Calu3 (cell line): ENCODE measurements at regions not wholly inside any gene's neighbourhood (a gene's known extent, or its start where the extent isn't known, plus 50 kb on each side); places are given as distances from the start of the nearest gene placed in this dataset.

Experiments
- BruUV-seq: library from RNA; stranded (reverse); fragments of 400-500 nt; replicated peaks from 2 replicates; lab custom pipeline; 2021; lab: Mats Ljungman, UMichigan
- CTCF ChIA-PET: fragments of 300-600 bp; sonication (Branson Sonifier 250); formaldehyde crosslinking; loops from one replicate; lab custom pipeline; 2022; ENCODE audit warnings: antibody characterized with exemption; lab: Charles Lee
- DNase-seq: peaks from one replicate; pipeline ENCODE4 v3.0.0; 2022
- H3K27ac Mint-ChIP-seq: one replicate; pipeline ENCODE4 v1.8.0; 2022; ENCODE audit warnings: mixed read lengths; ENCODE audit not compliant: unreplicated experiment
- H3K27me3 Mint-ChIP-seq: one replicate; pipeline ENCODE4 v1.8.0; 2022; ENCODE audit warnings: mixed read lengths; ENCODE audit not compliant: unreplicated experiment
- H3K36me3 Mint-ChIP-seq: one replicate; pipeline ENCODE4 v1.8.0; 2022; ENCODE audit warnings: mild to moderate bottlenecking, moderate library complexity, mixed read lengths; ENCODE audit not compliant: insufficient read depth, unreplicated experiment
- H3K4me1 Mint-ChIP-seq: one replicate; pipeline ENCODE4 v1.8.0; 2022; ENCODE audit warnings: mild to moderate bottlenecking, low read depth, mixed read lengths; ENCODE audit not compliant: unreplicated experiment
- H3K4me3 Mint-ChIP-seq: one replicate; pipeline ENCODE4 v1.8.0; 2022; ENCODE audit warnings: mild to moderate bottlenecking, low read depth, moderate library complexity, mixed read lengths; ENCODE audit not compliant: unreplicated experiment
- H3K9me3 Mint-ChIP-seq: one replicate; pipeline ENCODE4 v1.8.0; 2022; ENCODE audit warnings: low read depth, mixed read lengths; ENCODE audit not compliant: unreplicated experiment
- CTCF ChIP-seq: fragments of 200-600 bp; IDR thresholded peaks from one replicate; pipeline ENCODE4 v1.8.0; 2022; ENCODE audit warnings: antibody characterized with exemption; ENCODE audit not compliant: unreplicated experiment
- intact Hi-C: fragments of 100-400 bp; cut with micrococcal nuclease; formaldehyde crosslinking; loops from one replicate; pipeline ENCODE4 v1.10.0; 2022; ENCODE audit not compliant: unreplicated experiment

GRCh38 chr2:145806546-145806945 is 1286.6 kb upstream of the ZEB2 start:
- Mint-ChIP-seq H3K27me3 (no peaks in the 10 kb centered on the region), H3K27ac (no peak overlapping the region), H3K36me3 (no peaks in the 10 kb centered on the region), H3K4me3 (no peak overlapping the region), H3K9me3 (no peaks in the 10 kb centered on the region), H3K4me1 (peaks cover 6% of the 10 kb centered on the region)
- BruUV-seq: no TSS peak
- no peak for TF ChIP-seq CTCF
- intact Hi-C loops: no loop called here
- no peak for DNase-seq
- CTCF ChIA-PET: no interaction called here

- Mint-ChIP-seq H3K4me1 (peaks cover 19% of the 10 kb centered on the region), H3K27me3 (no peaks in the 10 kb centered on the region), H3K36me3 (peaks cover 9% of the 10 kb centered on the region), H3K27ac (no peak overlapping the region), H3K4me3 (no peak overlapping the region), H3K9me3 (no peaks in the 10 kb centered on the region)
- no TSS peak for BruUV-seq
- no peak for DNase-seq
- TF ChIP-seq CTCF: no peak
- intact Hi-C loops: loop anchor here (5.0 kb wide), 2 partner anchors 105 to 510 kb away; no protein-coding TSS in a partner anchor
- CTCF ChIA-PET: no interaction called here
These were observed 1282.2 kb upstream of the ZEB2 start for GRCh38 chr2:145802133-145802532.

- Mint-ChIP-seq H3K27ac (peak overlapping the region; percentile 87), H3K36me3 (peaks cover 9% of the 10 kb centered on the region), H3K27me3 (no peaks in the 10 kb centered on the region), H3K4me1 (peaks cover 19% of the 10 kb centered on the region), H3K9me3 (no peaks in the 10 kb centered on the region), H3K4me3 (no peak overlapping the region)
- no peak for TF ChIP-seq CTCF
- intact Hi-C loops: loop anchor here (5.0 kb wide), 2 partner anchors 106 to 511 kb away; no protein-coding TSS in a partner anchor
- no peak for DNase-seq
- BruUV-seq: no TSS peak
- CTCF ChIA-PET: no interaction called here
These were observed 1281.3 kb upstream of the ZEB2 start for GRCh38 chr2:145801210-145801609.

GRCh38 chr2:145800151-145801091 is 1280.5 kb upstream of the ZEB2 start:
- CTCF ChIA-PET: interaction anchor here (0.6 to 1.1 kb wide), 2 partner anchors 48 to 110 kb away, joined by 3 to 4 read pairs; no protein-coding TSS in a partner anchor
- Mint-ChIP-seq H3K4me3 (peak overlapping the region; percentile 37), H3K27me3 (no peaks in the 10 kb centered on the region), H3K36me3 (peaks cover 9% of the 10 kb centered on the region), H3K27ac (peak overlapping the region; percentile 87), H3K9me3 (no peaks in the 10 kb centered on the region), H3K4me1 (peaks cover 19% of the 10 kb centered on the region)
- no peak for TF ChIP-seq CTCF
- DNase-seq: peak; percentile 83
- intact Hi-C loops: loop anchor here (5.0 kb wide), 2 partner anchors 107 to 512 kb away; no protein-coding TSS in a partner anchor
- no TSS peak for BruUV-seq
